ENCODE measurements at regions not wholly inside any gene's neighbourhood (a gene's known extent, or its start where the extent isn't known, plus 50 kb on each side); places are given as distances from the start of the nearest gene placed in this dataset.

DNA sequence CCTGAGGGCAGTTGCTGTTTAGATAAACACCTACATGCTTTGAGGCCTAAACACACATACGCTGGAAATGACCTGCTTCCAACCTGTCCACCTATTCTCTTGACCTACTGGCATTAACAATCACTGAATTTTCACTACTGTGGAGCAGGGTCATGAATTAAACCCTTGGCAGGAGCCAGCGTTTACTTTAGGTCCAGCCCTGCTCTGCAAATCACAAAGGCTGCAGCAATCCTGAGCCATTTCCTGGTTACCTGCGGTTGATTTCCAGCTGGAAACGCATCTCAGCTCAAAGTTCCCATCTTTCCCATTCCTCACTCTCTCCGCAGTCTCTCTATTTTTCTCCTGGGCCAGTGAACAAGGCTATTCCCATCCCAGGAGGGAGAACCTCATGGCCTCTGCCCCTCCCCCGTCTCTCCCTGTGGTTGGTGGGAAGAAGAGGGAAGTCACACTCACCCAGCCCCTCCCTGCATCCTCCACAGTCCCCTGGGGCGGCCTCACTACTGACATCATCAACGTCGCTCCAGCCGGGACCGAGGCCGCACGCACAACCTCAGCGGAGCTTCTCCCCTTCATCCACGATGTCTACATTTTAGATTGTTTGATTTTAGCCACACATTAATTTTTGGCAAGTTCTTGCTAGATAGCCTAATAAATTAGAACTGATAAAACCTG is 84.5 kb upstream of the SNTG2 start:
- Mint-ChIP-seq H3K9me3 (ENCODE audit: insufficient read depth) (no peaks in the 10 kb centered on the region), H3K27me3 (peaks cover 24% of the 10 kb centered on the region), H3K4me3 (no peak overlapping the region), H3K4me1 (no peaks in the 10 kb centered on the region), H3K27ac (no peak overlapping the region)
- Histone ChIP-seq H3K79me2 (ENCODE audit: control insufficient read depth, insufficient read depth, low read length) (no peaks in the 10 kb centered on the region), H4K20me1 (ENCODE audit: control insufficient read depth, insufficient read depth, low read length, poor library complexity, severe bottlenecking) (no peaks in the 10 kb centered on the region), H3K36me3 (replicated peaks in 1 of 2; ENCODE audit: control extremely low read depth in 1 of 2, control insufficient read depth in 1 of 2, extremely low read depth in 1 of 2, insufficient read depth in 2 of 2, low read length in 1 of 2) (no peaks in the 10 kb centered on the region), H3K4me2 (replicated peaks; ENCODE audit: low read depth, low read length, poor library complexity, severe bottlenecking) (no peak overlapping the region), H3K4me3 (ENCODE audit: control extremely low read depth in 1 of 5, extremely low read depth in 1 of 5, insufficient read depth in 1 of 5, low read depth in 2 of 5, low read length in 4 of 5) (no peak overlapping the region), H3K9me3 (ENCODE audit: control extremely low read depth in 1 of 3, control insufficient read depth in 2 of 3, insufficient read depth in 1 of 3, low read length in 2 of 3) (no peaks in the 10 kb centered on the region), H3K4me1 (ENCODE audit: control insufficient read depth in 2 of 2, insufficient read depth in 2 of 2, low read length in 2 of 2) (no peaks in the 10 kb centered on the region), H3K27ac (ENCODE audit: low read length in 2 of 2) (no peak overlapping the region), H2AFZ (ENCODE audit: insufficient read depth, low read depth, low read length, poor library complexity, severe bottlenecking) (no peak overlapping the region), H3K27me3 (replicated peaks in 1 of 4; ENCODE audit: control extremely low read depth in 1 of 4, control insufficient read depth in 3 of 4, insufficient read depth in 4 of 4, low read length in 3 of 4) (peaks cover 0 to 9% (median 0%) of the 10 kb centered on the region in 4 experiments), H3K9ac (ENCODE audit: low read length) (no peak overlapping the region)
- POLR2A ChIA-PET, result no interaction called here
- DNase-seq (no peak), ATAC-seq (ENCODE audit: low read depth) (no peak)
- CTCF ChIA-PET, result no interaction called here
- 68% methylated on average over 10 of the region's 15 CpGs for WGBS (ENCODE audit: insufficient coverage)
- intact Hi-C loops (cut with micrococcal nuclease), result no loop called here
- TF ChIP-seq, protein P1, sequence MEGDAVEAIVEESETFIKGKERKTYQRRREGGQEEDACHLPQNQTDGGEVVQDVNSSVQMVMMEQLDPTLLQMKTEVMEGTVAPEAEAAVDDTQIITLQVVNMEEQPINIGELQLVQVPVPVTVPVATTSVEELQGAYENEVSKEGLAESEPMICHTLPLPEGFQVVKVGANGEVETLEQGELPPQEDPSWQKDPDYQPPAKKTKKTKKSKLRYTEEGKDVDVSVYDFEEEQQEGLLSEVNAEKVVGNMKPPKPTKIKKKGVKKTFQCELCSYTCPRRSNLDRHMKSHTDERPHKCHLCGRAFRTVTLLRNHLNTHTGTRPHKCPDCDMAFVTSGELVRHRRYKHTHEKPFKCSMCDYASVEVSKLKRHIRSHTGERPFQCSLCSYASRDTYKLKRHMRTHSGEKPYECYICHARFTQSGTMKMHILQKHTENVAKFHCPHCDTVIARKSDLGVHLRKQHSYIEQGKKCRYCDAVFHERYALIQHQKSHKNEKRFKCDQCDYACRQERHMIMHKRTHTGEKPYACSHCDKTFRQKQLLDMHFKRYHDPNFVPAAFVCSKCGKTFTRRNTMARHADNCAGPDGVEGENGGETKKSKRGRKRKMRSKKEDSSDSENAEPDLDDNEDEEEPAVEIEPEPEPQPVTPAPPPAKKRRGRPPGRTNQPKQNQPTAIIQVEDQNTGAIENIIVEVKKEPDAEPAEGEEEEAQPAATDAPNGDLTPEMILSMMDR (IDR thresholded peaks at IDR 0.05), result no peak
- TF ChIP-seq EZH2 (IDR thresholded peaks at IDR 0.05; ENCODE audit: borderline replicate concordance, insufficient read depth, low read depth, low read length, poor library complexity, severe bottlenecking), result no peak

DNA sequence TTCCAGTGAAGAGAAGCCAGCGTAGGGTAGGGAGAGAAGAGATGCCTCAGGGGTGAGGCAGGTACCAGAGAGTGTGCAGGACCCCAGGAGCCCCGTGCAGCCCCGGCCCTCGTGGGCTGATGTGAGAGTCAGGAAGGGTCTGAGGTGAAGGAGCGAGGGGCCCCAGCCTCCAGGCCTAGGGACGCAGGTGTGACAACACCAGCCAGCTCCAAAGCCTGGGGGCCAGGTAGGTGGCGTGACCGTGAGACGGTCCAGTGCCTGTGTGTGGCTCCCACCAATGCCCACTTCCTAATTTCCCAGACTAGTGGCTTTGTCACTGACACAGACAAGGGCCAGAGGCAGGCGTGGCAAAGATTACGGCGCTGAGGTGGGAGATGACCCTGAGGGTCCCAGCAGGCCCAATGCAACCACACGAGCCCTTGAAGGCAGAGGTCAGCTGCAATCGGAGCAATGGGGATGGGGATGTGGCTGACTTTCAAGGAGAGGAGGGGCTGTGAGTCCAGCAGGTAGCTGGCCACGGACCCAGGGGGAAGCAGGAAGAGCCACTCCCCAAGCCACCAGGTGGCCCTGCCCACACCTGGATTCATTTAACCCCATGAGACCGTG is 86.0 kb upstream of the SNTG2 start:
- Histone ChIP-seq H3K79me2 (ENCODE audit: control insufficient read depth, insufficient read depth, low read length) (no peaks in the 10 kb centered on the region), H3K4me2 (replicated peaks; ENCODE audit: low read depth, low read length, poor library complexity, severe bottlenecking) (no peak overlapping the region), H3K4me3 (ENCODE audit: control extremely low read depth in 1 of 5, extremely low read depth in 1 of 5, insufficient read depth in 1 of 5, low read depth in 2 of 5, low read length in 4 of 5) (no peak overlapping the region), H3K36me3 (replicated peaks in 1 of 2; ENCODE audit: control extremely low read depth in 1 of 2, control insufficient read depth in 1 of 2, extremely low read depth in 1 of 2, insufficient read depth in 2 of 2, low read length in 1 of 2) (no peaks in the 10 kb centered on the region), H2AFZ (ENCODE audit: insufficient read depth, low read depth, low read length, poor library complexity, severe bottlenecking) (no peak overlapping the region), H3K9ac (ENCODE audit: low read length) (no peak overlapping the region), H4K20me1 (ENCODE audit: control insufficient read depth, insufficient read depth, low read length, poor library complexity, severe bottlenecking) (no peaks in the 10 kb centered on the region), H3K27ac (ENCODE audit: low read length in 2 of 2) (no peak overlapping the region), H3K4me1 (ENCODE audit: control insufficient read depth in 2 of 2, insufficient read depth in 2 of 2, low read length in 2 of 2) (no peaks in the 10 kb centered on the region), H3K27me3 (replicated peaks in 1 of 4; ENCODE audit: control extremely low read depth in 1 of 4, control insufficient read depth in 3 of 4, insufficient read depth in 4 of 4, low read length in 3 of 4) (peaks cover 0 to 4% (median 0%) of the 10 kb centered on the region in 4 experiments), H3K9me3 (ENCODE audit: control extremely low read depth in 1 of 3, control insufficient read depth in 2 of 3, insufficient read depth in 1 of 3, low read length in 2 of 3) (no peaks in the 10 kb centered on the region)
- no peak for DNase-seq
- H3K27ac Mint-ChIP-seq, result no peak overlapping the region
- TF ChIP-seq, protein P1 (IDR thresholded peaks at IDR 0.05), result no peak
- no peak for TF ChIP-seq EZH2 (IDR thresholded peaks at IDR 0.05; ENCODE audit: borderline replicate concordance, insufficient read depth, low read depth, low read length, poor library complexity, severe bottlenecking)
- ATAC-seq (ENCODE audit: low read depth), result no peak
- no peaks in the 10 kb centered on the region for H3K9me3 Mint-ChIP-seq (ENCODE audit: insufficient read depth)
- intact Hi-C loops (cut with micrococcal nuclease), result no loop called here
- POLR2A ChIA-PET, result no interaction called here
- 79% methylated on average over 12 of the region's 16 CpGs for WGBS (ENCODE audit: insufficient coverage)
- CTCF ChIA-PET, result no interaction called here
- H3K27me3 Mint-ChIP-seq, result peaks cover 19% of the 10 kb centered on the region
- H3K4me1 Mint-ChIP-seq, result no peaks in the 10 kb centered on the region
- H3K4me3 Mint-ChIP-seq, result no peak overlapping the region
